ENCODE measurements at regions not wholly inside any gene's neighbourhood (a gene's known extent, or its start where the extent isn't known, plus 50 kb on each side); places are given as distances from the start of the nearest gene placed in this dataset.

GRCh38 chr3:160143482-160143881 is 81.7 kb upstream of the C3orf80 start:
- Histone ChIP-seq H3K4me3 (ENCODE audit: low read length in 2 of 2) (no peak overlapping the region), H3K27me3 (ENCODE audit: control insufficient read depth in 2 of 2, insufficient read depth in 1 of 2, low read length in 1 of 2) (no peaks in the 10 kb centered on the region), H3K27ac (ENCODE audit: low read depth in 1 of 2, low read length in 1 of 2) (no peak overlapping the region), H3K36me3 (ENCODE audit: control insufficient read depth in 2 of 2, insufficient read depth in 2 of 2, low read length in 1 of 2) (no peaks in the 10 kb centered on the region), H3K4me1 (ENCODE audit: control insufficient read depth in 2 of 2, insufficient read depth in 2 of 2, low read length in 2 of 2) (no peaks in the 10 kb centered on the region), H3K9me3 (ENCODE audit: control insufficient read depth in 2 of 2, insufficient read depth in 1 of 2, low read length in 1 of 2) (no peaks in the 10 kb centered on the region)
- no peak for DNase-seq (ENCODE audit: low read depth in 6 of 9, low spot score in 9 of 9)
- WGBS, result 99% methylated on average over 2 of the region's 2 CpGs

GRCh38 chr3:160150066-160150465 is 75.2 kb upstream of the C3orf80 start:
- no peaks in the 10 kb centered on the region for H3K4me1 ChIP-seq (ENCODE audit: control insufficient read depth in 2 of 2, insufficient read depth in 2 of 2, low read length in 2 of 2)
- no peaks in the 10 kb centered on the region for H3K9me3 ChIP-seq (ENCODE audit: control insufficient read depth in 2 of 2, insufficient read depth in 1 of 2, low read length in 1 of 2)
- no peak overlapping the region for H3K4me3 ChIP-seq (ENCODE audit: low read length in 2 of 2)
- no peaks in the 10 kb centered on the region for H3K36me3 ChIP-seq (ENCODE audit: control insufficient read depth in 2 of 2, insufficient read depth in 2 of 2, low read length in 1 of 2)
- no peak for DNase-seq (ENCODE audit: low read depth in 6 of 9, low spot score in 9 of 9)
- no peak overlapping the region for H3K27ac ChIP-seq (ENCODE audit: low read depth in 1 of 2, low read length in 1 of 2)
- H3K27me3 ChIP-seq (ENCODE audit: control insufficient read depth in 2 of 2, insufficient read depth in 1 of 2, low read length in 1 of 2), result no peaks in the 10 kb centered on the region
- 98% methylated on average over 3 of the region's 3 CpGs for WGBS

GRCh38 chr3:160150525-160150924 is 74.7 kb upstream of the C3orf80 start:
- no peak overlapping the region for H3K27ac ChIP-seq (ENCODE audit: low read depth in 1 of 2, low read length in 1 of 2)
- 72% methylated on average over 2 of the region's 2 CpGs for WGBS
- no peaks in the 10 kb centered on the region for H3K36me3 ChIP-seq (ENCODE audit: control insufficient read depth in 2 of 2, insufficient read depth in 2 of 2, low read length in 1 of 2)
- no peak for DNase-seq (ENCODE audit: low read depth in 6 of 9, low spot score in 9 of 9)
- no peaks in the 10 kb centered on the region for H3K9me3 ChIP-seq (ENCODE audit: control insufficient read depth in 2 of 2, insufficient read depth in 1 of 2, low read length in 1 of 2)
- no peaks in the 10 kb centered on the region for H3K4me1 ChIP-seq (ENCODE audit: control insufficient read depth in 2 of 2, insufficient read depth in 2 of 2, low read length in 2 of 2)
- H3K27me3 ChIP-seq (ENCODE audit: control insufficient read depth in 2 of 2, insufficient read depth in 1 of 2, low read length in 1 of 2), result no peaks in the 10 kb centered on the region
- H3K4me3 ChIP-seq (ENCODE audit: low read length in 2 of 2), result no peak overlapping the region

- 97% methylated on average over 6 of the region's 6 CpGs for WGBS
These were observed 72.6 kb upstream of the C3orf80 start for GRCh38 chr3:160152638-160153037.

GRCh38 chr3:160154033-160154432 is 71.2 kb upstream of the C3orf80 start:
- 95% methylated on average over 4 of the region's 4 CpGs for WGBS
- Histone ChIP-seq H3K27ac (ENCODE audit: low read depth in 1 of 2, low read length in 1 of 2) (no peak overlapping the region), H3K4me1 (ENCODE audit: control insufficient read depth in 2 of 2, insufficient read depth in 2 of 2, low read length in 2 of 2) (no peaks in the 10 kb centered on the region), H3K4me3 (ENCODE audit: low read length in 2 of 2) (no peak overlapping the region), H3K36me3 (ENCODE audit: control insufficient read depth in 2 of 2, insufficient read depth in 2 of 2, low read length in 1 of 2) (no peaks in the 10 kb centered on the region), H3K9me3 (ENCODE audit: control insufficient read depth in 2 of 2, insufficient read depth in 1 of 2, low read length in 1 of 2) (no peaks in the 10 kb centered on the region), H3K27me3 (ENCODE audit: control insufficient read depth in 2 of 2, insufficient read depth in 1 of 2, low read length in 1 of 2) (no peaks in the 10 kb centered on the region)
- no peak for DNase-seq (ENCODE audit: low read depth in 6 of 9, low spot score in 9 of 9)

More at GRCh38 chr3:160152638-160153037, 72.6 kb upstream of the C3orf80 start:
- no peak for DNase-seq (ENCODE audit: low read depth in 6 of 9, low spot score in 9 of 9)
- Histone ChIP-seq H3K27ac (ENCODE audit: low read depth in 1 of 2, low read length in 1 of 2) (no peak overlapping the region), H3K27me3 (ENCODE audit: control insufficient read depth in 2 of 2, insufficient read depth in 1 of 2, low read length in 1 of 2) (no peaks in the 10 kb centered on the region), H3K9me3 (ENCODE audit: control insufficient read depth in 2 of 2, insufficient read depth in 1 of 2, low read length in 1 of 2) (no peaks in the 10 kb centered on the region), H3K36me3 (ENCODE audit: control insufficient read depth in 2 of 2, insufficient read depth in 2 of 2, low read length in 1 of 2) (no peaks in the 10 kb centered on the region), H3K4me1 (ENCODE audit: control insufficient read depth in 2 of 2, insufficient read depth in 2 of 2, low read length in 2 of 2) (no peaks in the 10 kb centered on the region), H3K4me3 (ENCODE audit: low read length in 2 of 2) (no peak overlapping the region)

GRCh38 chr3:160154596-160154995 is 70.6 kb upstream of the C3orf80 start:
- H3K36me3 ChIP-seq (ENCODE audit: control insufficient read depth in 2 of 2, insufficient read depth in 2 of 2, low read length in 1 of 2), result no peaks in the 10 kb centered on the region
- H3K27me3 ChIP-seq (ENCODE audit: control insufficient read depth in 2 of 2, insufficient read depth in 1 of 2, low read length in 1 of 2), result no peaks in the 10 kb centered on the region
- no peak overlapping the region for H3K4me3 ChIP-seq (ENCODE audit: low read length in 2 of 2)
- WGBS, result 92% methylated on average over 2 of the region's 2 CpGs
- no peak for DNase-seq (ENCODE audit: low read depth in 6 of 9, low spot score in 9 of 9)
- no peaks in the 10 kb centered on the region for H3K9me3 ChIP-seq (ENCODE audit: control insufficient read depth in 2 of 2, insufficient read depth in 1 of 2, low read length in 1 of 2)
- no peak overlapping the region for H3K27ac ChIP-seq (ENCODE audit: low read depth in 1 of 2, low read length in 1 of 2)
- H3K4me1 ChIP-seq (ENCODE audit: control insufficient read depth in 2 of 2, insufficient read depth in 2 of 2, low read length in 2 of 2), result no peaks in the 10 kb centered on the region

GRCh38 chr3:160157321-160157720 is 67.9 kb upstream of the C3orf80 start:
- Histone ChIP-seq H3K36me3 (ENCODE audit: control insufficient read depth in 2 of 2, insufficient read depth in 2 of 2, low read length in 1 of 2) (no peaks in the 10 kb centered on the region), H3K4me1 (ENCODE audit: control insufficient read depth in 2 of 2, insufficient read depth in 2 of 2, low read length in 2 of 2) (no peaks in the 10 kb centered on the region), H3K27me3 (ENCODE audit: control insufficient read depth in 2 of 2, insufficient read depth in 1 of 2, low read length in 1 of 2) (no peaks in the 10 kb centered on the region), H3K9me3 (ENCODE audit: control insufficient read depth in 2 of 2, insufficient read depth in 1 of 2, low read length in 1 of 2) (no peaks in the 10 kb centered on the region), H3K4me3 (ENCODE audit: low read length in 2 of 2) (no peak overlapping the region), H3K27ac (ENCODE audit: low read depth in 1 of 2, low read length in 1 of 2) (no peak overlapping the region)
- no peak for DNase-seq (ENCODE audit: low read depth in 6 of 9, low spot score in 9 of 9)
- WGBS, result 100% methylated on average over 1 of the region's 1 CpG

GRCh38 chr3:160159341-160159740 is 65.9 kb upstream of the C3orf80 start:
- Histone ChIP-seq H3K4me1 (ENCODE audit: control insufficient read depth in 2 of 2, insufficient read depth in 2 of 2, low read length in 2 of 2) (no peaks in the 10 kb centered on the region), H3K4me3 (ENCODE audit: low read length in 2 of 2) (no peak overlapping the region), H3K9me3 (ENCODE audit: control insufficient read depth in 2 of 2, insufficient read depth in 1 of 2, low read length in 1 of 2) (no peaks in the 10 kb centered on the region), H3K36me3 (ENCODE audit: control insufficient read depth in 2 of 2, insufficient read depth in 2 of 2, low read length in 1 of 2) (no peaks in the 10 kb centered on the region), H3K27me3 (ENCODE audit: control insufficient read depth in 2 of 2, insufficient read depth in 1 of 2, low read length in 1 of 2) (no peaks in the 10 kb centered on the region), H3K27ac (ENCODE audit: low read depth in 1 of 2, low read length in 1 of 2) (no peak overlapping the region)
- WGBS, result over 99% methylated on average over 2 of the region's 2 CpGs
- DNase-seq (ENCODE audit: low read depth in 6 of 9, low spot score in 9 of 9), result no peak

GRCh38 chr3:160159806-160160205 is 65.4 kb upstream of the C3orf80 start:
- Histone ChIP-seq H3K4me3 (ENCODE audit: low read length in 2 of 2) (no peak overlapping the region), H3K9me3 (ENCODE audit: control insufficient read depth in 2 of 2, insufficient read depth in 1 of 2, low read length in 1 of 2) (no peaks in the 10 kb centered on the region), H3K27ac (ENCODE audit: low read depth in 1 of 2, low read length in 1 of 2) (no peak overlapping the region), H3K27me3 (ENCODE audit: control insufficient read depth in 2 of 2, insufficient read depth in 1 of 2, low read length in 1 of 2) (no peaks in the 10 kb centered on the region), H3K36me3 (ENCODE audit: control insufficient read depth in 2 of 2, insufficient read depth in 2 of 2, low read length in 1 of 2) (no peaks in the 10 kb centered on the region), H3K4me1 (ENCODE audit: control insufficient read depth in 2 of 2, insufficient read depth in 2 of 2, low read length in 2 of 2) (no peaks in the 10 kb centered on the region)
- 94% methylated on average over 3 of the region's 3 CpGs for WGBS
- no peak for DNase-seq (ENCODE audit: low read depth in 6 of 9, low spot score in 9 of 9)

- no peaks in the 10 kb centered on the region for H3K27me3 ChIP-seq (ENCODE audit: control insufficient read depth in 2 of 2, insufficient read depth in 1 of 2, low read length in 1 of 2)
- no peaks in the 10 kb centered on the region for H3K9me3 ChIP-seq (ENCODE audit: control insufficient read depth in 2 of 2, insufficient read depth in 1 of 2, low read length in 1 of 2)
- no peak for DNase-seq (ENCODE audit: low read depth in 6 of 9, low spot score in 9 of 9)
- no peak overlapping the region for H3K27ac ChIP-seq (ENCODE audit: low read depth in 1 of 2, low read length in 1 of 2)
- no peaks in the 10 kb centered on the region for H3K36me3 ChIP-seq (ENCODE audit: control insufficient read depth in 2 of 2, insufficient read depth in 2 of 2, low read length in 1 of 2)
- no peaks in the 10 kb centered on the region for H3K4me1 ChIP-seq (ENCODE audit: control insufficient read depth in 2 of 2, insufficient read depth in 2 of 2, low read length in 2 of 2)
- WGBS, result 98% methylated on average over 6 of the region's 6 CpGs
- no peak overlapping the region for H3K4me3 ChIP-seq (ENCODE audit: low read length in 2 of 2)
These were observed 63.3 kb upstream of the C3orf80 start for GRCh38 chr3:160161921-160162320.
